ENCODE measurements at regions not wholly inside any gene's neighbourhood (a gene's known extent, or its start where the extent isn't known, plus 50 kb on each side); places are given as distances from the start of the nearest gene placed in this dataset.

- in situ Hi-C loops (cut with MboI; ENCODE audit: low sequenced_read_pairs, unreplicated experiment): no loop called here
- no peak for DNase-seq (ENCODE audit: low spot score)
- TF ChIP-seq, protein P1, sequence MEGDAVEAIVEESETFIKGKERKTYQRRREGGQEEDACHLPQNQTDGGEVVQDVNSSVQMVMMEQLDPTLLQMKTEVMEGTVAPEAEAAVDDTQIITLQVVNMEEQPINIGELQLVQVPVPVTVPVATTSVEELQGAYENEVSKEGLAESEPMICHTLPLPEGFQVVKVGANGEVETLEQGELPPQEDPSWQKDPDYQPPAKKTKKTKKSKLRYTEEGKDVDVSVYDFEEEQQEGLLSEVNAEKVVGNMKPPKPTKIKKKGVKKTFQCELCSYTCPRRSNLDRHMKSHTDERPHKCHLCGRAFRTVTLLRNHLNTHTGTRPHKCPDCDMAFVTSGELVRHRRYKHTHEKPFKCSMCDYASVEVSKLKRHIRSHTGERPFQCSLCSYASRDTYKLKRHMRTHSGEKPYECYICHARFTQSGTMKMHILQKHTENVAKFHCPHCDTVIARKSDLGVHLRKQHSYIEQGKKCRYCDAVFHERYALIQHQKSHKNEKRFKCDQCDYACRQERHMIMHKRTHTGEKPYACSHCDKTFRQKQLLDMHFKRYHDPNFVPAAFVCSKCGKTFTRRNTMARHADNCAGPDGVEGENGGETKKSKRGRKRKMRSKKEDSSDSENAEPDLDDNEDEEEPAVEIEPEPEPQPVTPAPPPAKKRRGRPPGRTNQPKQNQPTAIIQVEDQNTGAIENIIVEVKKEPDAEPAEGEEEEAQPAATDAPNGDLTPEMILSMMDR (IDR thresholded peaks at IDR 0.05; ENCODE audit: borderline replicate concordance, control extremely low read depth, extremely low read depth, insufficient read depth, missing control alignments): no peak
Measured at GRCh38 chr4:17066236-17066635, 167.8 kb upstream of the LDB2 start.

GRCh38 chr4:17065821-17066220 is 167.4 kb upstream of the LDB2 start:
- TF ChIP-seq, protein P1 (IDR thresholded peaks at IDR 0.05; ENCODE audit: borderline replicate concordance, control extremely low read depth, extremely low read depth, insufficient read depth, missing control alignments): no peak
- DNase-seq (ENCODE audit: low spot score): no peak
- in situ Hi-C loops (cut with MboI; ENCODE audit: low sequenced_read_pairs, unreplicated experiment): no loop called here

DNA sequence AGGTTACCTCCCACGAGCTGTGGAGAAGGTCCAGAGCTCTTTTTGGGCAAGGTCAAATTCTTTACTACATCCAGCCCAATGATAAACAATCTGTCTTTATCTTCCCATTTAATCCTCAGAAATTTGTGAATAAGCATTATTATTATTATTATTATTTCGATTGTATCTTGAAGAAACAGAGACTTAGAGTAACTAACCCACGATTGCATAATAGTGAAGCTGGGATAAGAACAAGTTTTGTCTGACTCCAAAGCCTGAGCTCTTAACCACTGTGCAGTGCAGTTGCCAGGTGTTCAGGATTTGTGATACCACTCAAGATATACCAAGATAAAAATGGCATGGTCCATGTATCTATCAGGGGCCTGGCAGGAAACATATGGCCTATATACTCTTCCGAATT is 166.5 kb upstream of the LDB2 start:
- in situ Hi-C loops (cut with MboI; ENCODE audit: low sequenced_read_pairs, unreplicated experiment): no loop called here
- TF ChIP-seq, protein P1 (IDR thresholded peaks at IDR 0.05; ENCODE audit: borderline replicate concordance, control extremely low read depth, extremely low read depth, insufficient read depth, missing control alignments): no peak
- no peak for DNase-seq (ENCODE audit: low spot score)

- TF ChIP-seq, protein P1 (IDR thresholded peaks at IDR 0.05; ENCODE audit: borderline replicate concordance, control extremely low read depth, extremely low read depth, insufficient read depth, missing control alignments): no peak
Measured at GRCh38 chr4:17063888-17064287, 165.4 kb upstream of the LDB2 start.

GRCh38 chr4:17060230-17060629 is 161.8 kb upstream of the LDB2 start:
- TF ChIP-seq, protein P1 (IDR thresholded peaks at IDR 0.05; ENCODE audit: borderline replicate concordance, control extremely low read depth, extremely low read depth, insufficient read depth, missing control alignments): no peak
- in situ Hi-C loops (cut with MboI; ENCODE audit: low sequenced_read_pairs, unreplicated experiment): no loop called here
- DNase-seq (ENCODE audit: low spot score): no peak

More at GRCh38 chr4:17063888-17064287, 165.4 kb upstream of the LDB2 start:
- in situ Hi-C loops (cut with MboI; ENCODE audit: low sequenced_read_pairs, unreplicated experiment): no loop called here
- no peak for DNase-seq (ENCODE audit: low spot score)

DNA sequence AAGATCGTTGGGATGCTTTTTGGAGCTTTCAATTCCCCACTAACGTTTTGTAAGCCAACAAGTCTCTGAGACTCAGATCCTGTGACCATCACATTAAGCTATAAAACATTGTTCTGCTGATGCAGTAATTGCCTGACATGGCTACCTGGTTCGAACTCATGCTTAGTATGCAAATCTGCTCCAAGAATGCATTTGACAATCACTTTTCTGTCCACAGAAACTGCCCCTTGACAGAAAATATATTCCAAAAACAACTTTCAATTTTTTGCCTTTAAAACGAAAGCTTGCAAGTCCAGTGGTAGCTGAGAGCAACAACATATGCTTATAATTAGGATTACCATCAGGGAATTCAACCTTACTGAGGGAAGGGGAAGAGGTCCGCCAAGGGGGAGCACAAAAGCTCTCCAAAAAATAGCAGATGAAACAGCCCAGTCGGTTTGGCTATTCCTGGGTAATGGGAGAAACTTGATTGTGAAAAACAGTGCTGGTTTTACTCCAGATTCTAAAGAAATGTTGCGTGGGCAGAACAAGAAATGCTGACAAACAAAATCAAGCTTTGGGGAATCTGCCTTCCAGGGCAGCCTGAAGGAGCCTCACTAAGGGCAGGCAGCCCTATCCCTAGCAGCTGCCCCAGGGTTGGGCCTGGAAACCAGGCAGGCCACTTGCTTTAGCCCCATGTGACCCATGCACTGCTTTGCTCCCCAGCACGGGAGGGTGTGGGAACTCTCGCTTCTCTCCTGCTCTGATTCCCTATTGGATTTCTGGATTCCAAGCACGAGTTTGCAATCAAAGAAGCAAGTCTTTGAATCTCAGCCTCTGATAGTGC is 160.7 kb upstream of the LDB2 start:
- in situ Hi-C loops (cut with MboI; ENCODE audit: low sequenced_read_pairs, unreplicated experiment): no loop called here
- TF ChIP-seq, protein P1 (IDR thresholded peaks at IDR 0.05; ENCODE audit: borderline replicate concordance, control extremely low read depth, extremely low read depth, insufficient read depth, missing control alignments): no peak
- DNase-seq (ENCODE audit: low spot score): no peak
